ENCODE measurements at regions not wholly inside any gene's neighbourhood (a gene's known extent, or its start where the extent isn't known, plus 50 kb on each side); places are given as distances from the start of the nearest gene placed in this dataset.

DNA sequence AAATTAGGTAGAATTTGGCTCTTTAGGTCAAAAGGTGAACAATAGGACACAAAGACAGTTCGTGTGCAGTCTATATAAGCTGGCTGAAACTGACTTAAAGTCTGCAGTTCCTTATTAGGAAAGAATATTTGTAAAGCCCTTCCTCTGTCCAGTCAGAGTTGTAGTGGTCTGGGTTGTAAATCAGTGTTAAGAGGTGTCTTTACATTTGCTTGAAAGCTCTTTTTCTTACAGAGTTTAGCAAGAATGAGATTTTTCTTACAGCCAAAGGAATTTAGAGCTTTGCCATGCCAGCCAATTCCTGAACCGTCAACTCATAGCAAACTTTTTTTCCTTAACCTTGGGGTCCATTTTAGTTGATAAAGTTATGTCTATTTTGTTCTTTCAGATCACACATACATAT is 786.1 kb upstream of the CTNND2 start:
- no peak overlapping the region for H3K4me3 ChIP-seq
- TF ChIP-seq POLR2A (IDR thresholded peaks at IDR 0.05) (no peak), POLR2AphosphoS5 (IDR thresholded peaks at IDR 0.05) (no peak)
- TF ChIP-seq, protein P1, sequence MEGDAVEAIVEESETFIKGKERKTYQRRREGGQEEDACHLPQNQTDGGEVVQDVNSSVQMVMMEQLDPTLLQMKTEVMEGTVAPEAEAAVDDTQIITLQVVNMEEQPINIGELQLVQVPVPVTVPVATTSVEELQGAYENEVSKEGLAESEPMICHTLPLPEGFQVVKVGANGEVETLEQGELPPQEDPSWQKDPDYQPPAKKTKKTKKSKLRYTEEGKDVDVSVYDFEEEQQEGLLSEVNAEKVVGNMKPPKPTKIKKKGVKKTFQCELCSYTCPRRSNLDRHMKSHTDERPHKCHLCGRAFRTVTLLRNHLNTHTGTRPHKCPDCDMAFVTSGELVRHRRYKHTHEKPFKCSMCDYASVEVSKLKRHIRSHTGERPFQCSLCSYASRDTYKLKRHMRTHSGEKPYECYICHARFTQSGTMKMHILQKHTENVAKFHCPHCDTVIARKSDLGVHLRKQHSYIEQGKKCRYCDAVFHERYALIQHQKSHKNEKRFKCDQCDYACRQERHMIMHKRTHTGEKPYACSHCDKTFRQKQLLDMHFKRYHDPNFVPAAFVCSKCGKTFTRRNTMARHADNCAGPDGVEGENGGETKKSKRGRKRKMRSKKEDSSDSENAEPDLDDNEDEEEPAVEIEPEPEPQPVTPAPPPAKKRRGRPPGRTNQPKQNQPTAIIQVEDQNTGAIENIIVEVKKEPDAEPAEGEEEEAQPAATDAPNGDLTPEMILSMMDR (IDR thresholded peaks at IDR 0.05 in 8 of 11, conservative IDR thresholded peaks at IDR 0.05 in 3 of 11), result no peak
- no peak for DNase-seq
- 55 to 74% (median 64%) methylated on average over 2 of the region's 2 CpGs for WGBS, 5 donors
- intact Hi-C loops (cut with DNase I; ENCODE audit: low total_unique reads), result no loop called here
- H3K9me3 ChIP-seq, result no peaks in the 10 kb centered on the region
- no peaks in the 10 kb centered on the region for H3K4me1 ChIP-seq
- H3K36me3 ChIP-seq, result no peaks in the 10 kb centered on the region
- no peak overlapping the region for H3K27ac ChIP-seq
- H3K27me3 ChIP-seq (replicated peaks in 1 of 7), result no peaks in the 10 kb centered on the region

DNA sequence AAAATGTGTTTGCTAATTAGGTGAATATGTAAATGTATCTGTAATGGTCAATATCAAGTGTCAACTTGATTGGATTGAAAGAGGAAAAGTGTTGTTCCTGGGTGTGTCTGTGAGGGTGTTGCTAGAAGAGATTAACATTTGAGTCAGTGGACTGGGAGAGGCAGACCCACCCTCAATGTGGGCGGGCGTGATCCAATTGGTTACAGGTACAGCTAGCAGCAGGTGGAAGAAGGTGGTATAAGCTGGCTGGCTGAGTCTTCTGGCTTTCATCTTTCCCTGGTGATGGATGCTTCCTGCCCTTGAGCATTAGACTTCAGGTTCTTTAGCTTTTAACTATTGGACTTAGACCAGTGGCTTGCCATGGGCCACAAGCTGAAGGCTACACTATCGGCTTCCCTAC is 779.0 kb upstream of the CTNND2 start:
- DNase-seq, result no peak
- H3K27me3 ChIP-seq (replicated peaks in 1 of 7), result no peaks in the 10 kb centered on the region
- WGBS, 5 donors, result 62 to 96% (median 88%) methylated on average over 3 of the region's 3 CpGs
- intact Hi-C loops (cut with DNase I; ENCODE audit: low total_unique reads), result no loop called here
- H3K4me1 ChIP-seq, result no peaks in the 10 kb centered on the region
- no peaks in the 10 kb centered on the region for H3K9me3 ChIP-seq
- TF ChIP-seq POLR2A (IDR thresholded peaks at IDR 0.05) (no peak), POLR2AphosphoS5 (IDR thresholded peaks at IDR 0.05) (no peak)
- TF ChIP-seq, protein P1 (IDR thresholded peaks at IDR 0.05 in 8 of 11, conservative IDR thresholded peaks at IDR 0.05 in 3 of 11), result no peak
- H3K27ac ChIP-seq, result no peak overlapping the region
- H3K4me3 ChIP-seq, result no peak overlapping the region
- no peaks in the 10 kb centered on the region for H3K36me3 ChIP-seq

DNA sequence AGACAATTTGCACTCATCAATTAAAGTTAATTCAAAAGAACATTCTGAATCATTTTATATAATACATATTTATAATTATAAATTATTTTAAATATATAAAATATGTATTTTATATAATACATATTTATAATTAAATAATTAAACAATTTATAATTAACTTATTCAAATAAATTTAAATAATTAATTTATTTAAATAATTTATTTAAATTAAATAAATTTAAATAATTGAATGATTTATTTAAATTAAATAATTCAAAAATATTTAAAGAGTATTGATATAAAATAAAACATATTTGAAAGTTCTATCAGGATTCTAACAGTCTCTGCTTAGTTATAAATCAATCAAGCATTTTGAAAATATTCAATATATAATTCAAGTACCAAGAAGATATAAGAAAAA is 775.5 kb upstream of the CTNND2 start:
- no peaks in the 10 kb centered on the region for H3K36me3 ChIP-seq
- intact Hi-C loops (cut with DNase I; ENCODE audit: low total_unique reads), result no loop called here
- H3K27ac ChIP-seq, result no peak overlapping the region
- peaks cover 0 to 15% (median 6%) of the 10 kb centered on the region in 8 donors for H3K9me3 ChIP-seq
- no peak overlapping the region for H3K4me3 ChIP-seq
- no peak for DNase-seq
- TF ChIP-seq POLR2AphosphoS5 (IDR thresholded peaks at IDR 0.05) (no peak), POLR2A (IDR thresholded peaks at IDR 0.05) (no peak)
- TF ChIP-seq, protein P1 (IDR thresholded peaks at IDR 0.05 in 8 of 11, conservative IDR thresholded peaks at IDR 0.05 in 3 of 11), result no peak
- H3K4me1 ChIP-seq, result no peaks in the 10 kb centered on the region
- H3K27me3 ChIP-seq (replicated peaks in 1 of 7), result no peaks in the 10 kb centered on the region

DNA sequence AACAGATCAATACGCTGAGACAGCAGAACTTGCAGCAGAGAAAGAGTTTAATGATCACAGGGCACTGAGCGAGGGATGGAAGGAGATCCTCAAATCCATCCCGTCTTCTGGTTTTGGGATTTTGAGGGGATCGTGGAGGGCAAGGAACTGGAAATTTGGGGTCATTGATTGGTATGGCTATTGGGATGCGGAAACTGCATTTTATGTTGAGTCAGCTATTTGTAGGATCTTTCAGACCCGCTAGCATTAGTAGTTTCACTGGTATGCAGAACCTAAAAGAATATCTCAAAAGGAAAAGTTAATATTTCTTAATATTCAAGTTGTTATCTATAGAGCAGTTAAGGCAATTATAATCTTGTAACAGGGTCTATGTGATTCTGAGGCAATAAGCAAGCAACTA is 771.7 kb upstream of the CTNND2 start:
- H3K27me3 ChIP-seq (replicated peaks in 1 of 7), result no peaks in the 10 kb centered on the region
- TF ChIP-seq POLR2A (IDR thresholded peaks at IDR 0.05) (no peak), POLR2AphosphoS5 (IDR thresholded peaks at IDR 0.05) (no peak)
- TF ChIP-seq, protein P1 (IDR thresholded peaks at IDR 0.05 in 8 of 11, conservative IDR thresholded peaks at IDR 0.05 in 3 of 11), result no peak
- H3K4me3 ChIP-seq, result no peak overlapping the region
- no peaks in the 10 kb centered on the region for H3K36me3 ChIP-seq
- peaks cover 0 to 31% (median 8%) of the 10 kb centered on the region in 8 donors for H3K9me3 ChIP-seq
- 86 to 91% (median 90%) methylated on average over 6 of the region's 6 CpGs for WGBS, 5 donors
- no peak overlapping the region for H3K27ac ChIP-seq
- intact Hi-C loops (cut with DNase I; ENCODE audit: low total_unique reads), result no loop called here
- no peaks in the 10 kb centered on the region for H3K4me1 ChIP-seq
- no peak for DNase-seq
